Smooth muscle cell (in vitro differentiated cells): ENCODE measurements at regions not wholly inside any gene's neighbourhood (a gene's known extent, or its start where the extent isn't known, plus 50 kb on each side); places are given as distances from the start of the nearest gene placed in this dataset.

ENCODE experiments used
- DNase-seq: peaks from one replicate; lab custom pipeline; 2025; ENCODE audit not compliant: unreplicated experiment; lab: John Stamatoyannopoulos, UW
- H2AFZ ChIP-seq: fragments of 200-600 bp; sonication (generic); 2 replicates; pipeline ENCODE4 v1.6.0; 2016; ENCODE audit warnings: antibody characterized with exemption, low read depth, mild to moderate bottlenecking
- H3F3A ChIP-seq: fragments of 200-600 bp; sonication (generic); 2 replicates; pipeline ENCODE4 v1.6.0; 2017; ENCODE audit warnings: antibody characterized with exemption, low read depth
- H3K27ac ChIP-seq: fragments of 200-600 bp; sonication (generic); 2 replicates; pipeline ENCODE4 v1.5.1; 2016; ENCODE audit warnings: low read depth, mild to moderate bottlenecking
- H3K27me3 ChIP-seq: fragments of 200-600 bp; sonication (generic); 2 replicates; pipeline ENCODE4 v1.6.1; 2016; ENCODE audit warnings: low read depth, mild to moderate bottlenecking
- H3K36me3 ChIP-seq: fragments of 200-600 bp; sonication (generic); 2 replicates; pipeline ENCODE4 v1.5.1; 2016; ENCODE audit warnings: low read depth
- H3K4me1 ChIP-seq: fragments of 200-600 bp; sonication (generic); 2 replicates; pipeline ENCODE4 v1.5.1; 2016; ENCODE audit warnings: low read depth
- H3K4me2 ChIP-seq: fragments of 200-600 bp; sonication (generic); 2 replicates; pipeline ENCODE4 v1.6.0; 2016; ENCODE audit warnings: mild to moderate bottlenecking
- H3K4me3 ChIP-seq: fragments of 200-600 bp; sonication (generic); 2 replicates; pipeline ENCODE4 v1.5.1; 2016; ENCODE audit warnings: mild to moderate bottlenecking
- H3K79me2 ChIP-seq: fragments of 200-600 bp; sonication (generic); 2 replicates; pipeline ENCODE4 v1.6.0; 2016; ENCODE audit warnings: low read depth, mild to moderate bottlenecking
- H3K9ac ChIP-seq: fragments of 200-600 bp; sonication (generic); 2 replicates; pipeline ENCODE4 v1.6.0; 2016; ENCODE audit warnings: low read depth
- H3K9me3 ChIP-seq: fragments of 200-600 bp; sonication (generic); replicated peaks from 2 replicates; pipeline ENCODE4 v1.5.1; 2016; ENCODE audit warnings: low read depth
- H4K20me1 ChIP-seq: fragments of 200-600 bp; sonication (generic); 2 replicates; pipeline ENCODE4 v1.6.0; 2016; ENCODE audit warnings: low read depth
- WGBS: methylation state at CpG from one replicate; pipeline ENCODE4 v1.1.7; 2016; ENCODE audit warnings: low lambda C conversion rate; 5-methylcytosine and 5-hydroxymethylcytosine counted together
- TF ChIP-seq, protein P1 (sequence below): fragments of 200-600 bp; sonication (generic); IDR thresholded peaks from 2 replicates; pipeline ENCODE4 v1.5.1; 2017; ENCODE audit warnings: borderline replicate concordance, mild to moderate bottlenecking, antibody characterized with exemption; ENCODE audit not compliant: insufficient read depth, poor library complexity, severe bottlenecking

DNA sequence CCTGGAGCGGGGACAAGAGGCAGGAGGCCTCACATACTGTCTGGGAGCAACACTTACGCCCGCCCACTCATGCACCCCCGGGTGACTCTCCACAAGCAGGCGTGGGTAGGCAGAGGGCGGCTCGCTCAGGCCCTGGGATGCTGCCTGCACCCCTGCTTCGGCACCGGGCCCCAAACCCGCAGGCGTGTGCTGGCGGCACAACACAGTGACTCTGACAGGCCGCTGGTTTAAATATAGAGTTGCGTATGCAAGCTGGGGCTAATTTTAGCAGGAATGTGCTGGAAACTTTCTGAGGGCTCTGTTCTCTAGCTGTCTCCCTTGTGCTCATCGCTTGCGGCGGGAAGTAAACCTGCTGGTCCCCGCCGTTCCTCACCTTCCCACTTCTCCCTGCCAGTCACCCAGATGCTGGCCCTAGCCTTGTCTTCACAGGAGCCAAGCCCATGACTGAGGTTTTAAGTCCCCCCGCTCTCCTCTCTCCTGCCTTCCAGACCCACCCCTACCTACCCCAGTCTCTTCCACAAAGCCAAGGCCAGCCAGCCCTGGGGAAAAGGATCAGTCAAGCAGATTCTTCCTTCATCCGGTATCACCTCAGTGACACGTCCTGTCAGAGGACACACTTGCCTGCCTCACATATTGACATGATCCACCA lies 94.5 kb upstream of the FOXP4 start:
- H3F3A ChIP-seq = no peaks in the 10 kb centered on the region
- 56% methylated on average over 22 of the region's 22 CpGs for WGBS
- H3K4me3 ChIP-seq = no peak overlapping the region

DNA sequence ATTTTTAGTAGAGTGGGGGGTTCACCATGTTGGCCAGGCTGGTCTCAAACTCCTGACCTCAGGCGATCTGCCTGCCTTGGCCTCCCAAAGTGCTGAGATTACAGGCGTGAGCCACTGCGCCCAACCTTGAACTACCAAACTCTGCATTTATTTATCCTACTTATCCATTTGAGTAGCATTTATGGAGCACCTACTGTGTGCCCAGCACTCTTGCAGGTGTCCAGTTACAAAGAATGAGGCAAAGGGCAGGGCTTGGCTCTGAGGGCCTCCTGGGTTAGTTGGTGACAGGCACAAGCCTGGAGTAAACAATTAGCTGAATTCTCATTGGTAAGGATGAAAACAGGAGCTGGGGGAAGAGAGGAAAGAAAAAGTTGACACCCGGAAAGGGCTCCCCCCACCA lies 93.4 kb upstream of the FOXP4 start:
- Histone ChIP-seq H3F3A (no peaks in the 10 kb centered on the region), H3K79me2 (no peaks in the 10 kb centered on the region), H4K20me1 (no peaks in the 10 kb centered on the region), H2AFZ (no peak overlapping the region), H3K4me1 (peaks cover 3% of the 10 kb centered on the region), H3K4me3 (no peak overlapping the region), H3K27me3 (no peaks in the 10 kb centered on the region), H3K9me3 (no peaks in the 10 kb centered on the region), H3K36me3 (no peaks in the 10 kb centered on the region), H3K9ac (no peak overlapping the region), H3K27ac (no peak overlapping the region), H3K4me2 (no peak overlapping the region)
- DNase-seq = no peak
- WGBS = 94% methylated on average over 4 of the region's 4 CpGs
- TF ChIP-seq, protein P1, sequence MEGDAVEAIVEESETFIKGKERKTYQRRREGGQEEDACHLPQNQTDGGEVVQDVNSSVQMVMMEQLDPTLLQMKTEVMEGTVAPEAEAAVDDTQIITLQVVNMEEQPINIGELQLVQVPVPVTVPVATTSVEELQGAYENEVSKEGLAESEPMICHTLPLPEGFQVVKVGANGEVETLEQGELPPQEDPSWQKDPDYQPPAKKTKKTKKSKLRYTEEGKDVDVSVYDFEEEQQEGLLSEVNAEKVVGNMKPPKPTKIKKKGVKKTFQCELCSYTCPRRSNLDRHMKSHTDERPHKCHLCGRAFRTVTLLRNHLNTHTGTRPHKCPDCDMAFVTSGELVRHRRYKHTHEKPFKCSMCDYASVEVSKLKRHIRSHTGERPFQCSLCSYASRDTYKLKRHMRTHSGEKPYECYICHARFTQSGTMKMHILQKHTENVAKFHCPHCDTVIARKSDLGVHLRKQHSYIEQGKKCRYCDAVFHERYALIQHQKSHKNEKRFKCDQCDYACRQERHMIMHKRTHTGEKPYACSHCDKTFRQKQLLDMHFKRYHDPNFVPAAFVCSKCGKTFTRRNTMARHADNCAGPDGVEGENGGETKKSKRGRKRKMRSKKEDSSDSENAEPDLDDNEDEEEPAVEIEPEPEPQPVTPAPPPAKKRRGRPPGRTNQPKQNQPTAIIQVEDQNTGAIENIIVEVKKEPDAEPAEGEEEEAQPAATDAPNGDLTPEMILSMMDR = no peak

More for the DNA sequence above, 94.5 kb upstream of the FOXP4 start:
- Histone ChIP-seq H3K4me2 (peak overlapping the region; percentile 57), H3K79me2 (no peaks in the 10 kb centered on the region), H2AFZ (no peak overlapping the region), H4K20me1 (no peaks in the 10 kb centered on the region), H3K27me3 (no peaks in the 10 kb centered on the region), H3K27ac (no peak overlapping the region), H3K9ac (no peak overlapping the region), H3K9me3 (no peaks in the 10 kb centered on the region), H3K4me1 (peaks cover 3% of the 10 kb centered on the region), H3K36me3 (no peaks in the 10 kb centered on the region)
- TF ChIP-seq, protein P1 = no peak
- no peak for DNase-seq

DNA sequence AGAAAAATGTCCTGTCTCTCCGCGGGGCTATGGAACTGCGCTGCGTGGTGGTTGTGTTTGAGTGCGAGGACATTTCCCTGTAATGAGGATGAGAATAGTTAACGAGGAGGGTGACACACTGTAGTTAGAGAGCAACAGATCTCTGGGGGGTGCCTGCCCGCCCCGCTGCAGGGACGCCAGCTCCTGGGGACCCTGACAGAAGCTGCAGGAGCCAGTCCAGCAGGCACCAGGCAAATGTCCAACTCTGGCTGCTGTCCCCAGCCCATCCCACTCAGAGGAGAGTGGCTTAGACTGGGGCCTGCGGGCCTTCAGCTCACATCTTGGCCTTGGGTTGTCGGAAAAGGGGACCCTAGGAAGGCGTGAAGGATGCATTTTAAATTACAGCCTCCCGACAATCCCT lies 92.9 kb upstream of the FOXP4 start:
- H3K4me1 ChIP-seq = peaks cover 3% of the 10 kb centered on the region
- no peaks in the 10 kb centered on the region for H4K20me1 ChIP-seq
- no peaks in the 10 kb centered on the region for H3F3A ChIP-seq
- no peak overlapping the region for H2AFZ ChIP-seq
- H3K4me2 ChIP-seq = no peak overlapping the region
- H3K27ac ChIP-seq = no peak overlapping the region
- no peak for DNase-seq
- WGBS = 90% methylated on average over 13 of the region's 13 CpGs
- H3K9me3 ChIP-seq = no peaks in the 10 kb centered on the region
- no peaks in the 10 kb centered on the region for H3K79me2 ChIP-seq
- no peak overlapping the region for H3K9ac ChIP-seq
- no peaks in the 10 kb centered on the region for H3K27me3 ChIP-seq
- H3K36me3 ChIP-seq = no peaks in the 10 kb centered on the region
- no peak overlapping the region for H3K4me3 ChIP-seq
- TF ChIP-seq, protein P1 = no peak

DNA sequence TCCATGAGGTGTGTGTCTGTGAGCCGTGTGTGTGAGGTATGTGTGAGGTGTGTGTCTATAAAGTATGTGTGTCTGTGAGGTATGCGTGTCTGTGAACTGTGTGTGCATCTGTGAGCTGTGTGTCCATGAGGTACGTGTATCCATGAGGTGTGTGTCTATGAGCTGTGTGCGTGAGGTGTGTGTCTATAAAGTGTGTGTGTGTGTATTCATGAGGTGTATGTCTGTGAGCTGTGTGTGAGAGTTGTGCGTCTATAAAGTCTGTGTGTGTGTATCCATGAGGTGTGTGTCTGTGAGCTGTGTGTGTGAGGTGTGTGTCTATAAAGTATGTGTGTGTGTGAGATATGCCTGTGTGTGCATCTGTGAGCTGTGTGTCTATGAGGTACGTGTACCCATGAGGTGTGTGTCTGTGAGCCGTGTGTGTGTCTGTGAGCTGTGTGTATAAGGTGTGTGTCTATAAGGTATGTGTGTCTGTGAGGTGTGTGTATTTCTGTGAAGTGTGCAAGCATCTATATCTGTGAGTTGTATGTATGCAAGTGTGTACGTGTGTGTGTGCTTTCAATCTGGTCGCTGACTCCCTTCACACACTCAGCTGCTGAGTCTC lies 91.9 kb upstream of the FOXP4 start:
- 96% methylated on average over 9 of the region's 9 CpGs for WGBS
- H3K27me3 ChIP-seq = no peaks in the 10 kb centered on the region

More for the DNA sequence above, 91.9 kb upstream of the FOXP4 start:
- no peak for DNase-seq
- no peaks in the 10 kb centered on the region for H3F3A ChIP-seq
- no peak overlapping the region for H2AFZ ChIP-seq
- no peaks in the 10 kb centered on the region for H4K20me1 ChIP-seq
- H3K36me3 ChIP-seq = no peaks in the 10 kb centered on the region
- no peaks in the 10 kb centered on the region for H3K9me3 ChIP-seq
- peaks cover 3% of the 10 kb centered on the region for H3K4me1 ChIP-seq
- no peaks in the 10 kb centered on the region for H3K79me2 ChIP-seq
- TF ChIP-seq, protein P1 = no peak
- H3K4me2 ChIP-seq = no peak overlapping the region
- H3K4me3 ChIP-seq = no peak overlapping the region
- H3K27ac ChIP-seq = no peak overlapping the region
- H3K9ac ChIP-seq = no peak overlapping the region
